Left ventricle myocardium inferior (tissue), 1 donor: ENCODE measurements at regions not wholly inside any gene's neighbourhood (a gene's known extent, or its start where the extent isn't known, plus 50 kb on each side); places are given as distances from the start of the nearest gene placed in this dataset.
"Not testable (repeated sequence)": the region's sequence is repeated elsewhere in the genome, so short reads cannot be mapped to it uniquely, and the experiment has no call there.

Source experiments
- DNase-seq: peaks from one replicate; pipeline ENCODE4 v3.0.0-alpha.2; 2020
- H3K27ac ChIP-seq: fragments of 200-600 bp; replicated peaks from 2 replicates; pipeline ENCODE4 v1.8.0; 2021
- H3K27me3 ChIP-seq: fragments of 200-600 bp; 2 replicates; pipeline ENCODE4 v1.8.0; 2021; ENCODE audit warnings: low read depth
- H3K36me3 ChIP-seq: fragments of 200-600 bp; 2 replicates; pipeline ENCODE4 v1.8.0; 2021
- H3K4me1 ChIP-seq: fragments of 200-600 bp; 2 replicates; pipeline ENCODE4 v1.8.0; 2021
- H3K4me3 ChIP-seq: fragments of 200-600 bp; 2 replicates; pipeline ENCODE4 v1.8.0; 2021; ENCODE audit warnings: mild to moderate bottlenecking, moderate library complexity
- H3K9me3 ChIP-seq: fragments of 200-600 bp; replicated peaks from 2 replicates; pipeline ENCODE4 v1.8.0; 2021
- intact Hi-C: fragments of 100-400 bp; cut with micrococcal nuclease; formaldehyde crosslinking; loops from one replicate; pipeline ENCODE4 v1.11.0; 2022
- TF ChIP-seq, protein P1 (sequence below): fragments of 200-600 bp; IDR thresholded peaks from 2 replicates; pipeline ENCODE4 v1.8.0; 2021; ENCODE audit warnings: antibody characterized with exemption, mild to moderate bottlenecking, borderline replicate concordance
- donor health status: DM: no; HTN: yes; CAD: no; lungs with severe emphysema.

DNA sequence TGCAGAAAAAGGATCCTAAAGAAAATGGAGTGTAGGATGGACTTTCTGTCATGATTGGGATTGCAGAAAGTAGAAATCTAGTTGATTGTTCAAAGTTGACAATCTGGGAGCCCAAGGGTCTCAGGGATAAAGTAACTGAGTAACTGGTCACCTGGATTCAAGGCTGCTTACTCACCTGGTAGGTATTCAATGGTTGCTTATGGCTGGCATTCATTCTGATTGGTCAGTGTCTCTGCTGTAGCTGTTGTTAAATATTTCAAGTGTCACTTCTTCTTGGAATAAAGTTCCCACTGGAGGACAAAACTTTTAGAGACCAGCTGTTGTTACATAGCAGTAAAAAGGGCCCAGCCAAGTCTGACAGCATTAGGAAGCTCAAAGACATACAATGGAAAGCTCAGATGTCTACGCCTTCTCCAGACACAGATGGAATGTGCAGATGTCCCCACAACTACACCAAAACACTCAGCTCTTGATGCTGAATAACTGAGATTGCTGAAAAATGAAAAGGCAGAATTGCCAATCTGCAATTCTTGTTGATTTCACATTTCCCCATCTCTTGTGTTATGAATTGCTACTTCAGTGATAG lies 106.9 kb downstream of the ZNF467 start:
- H3K4me3 ChIP-seq = no peak overlapping the region
- peaks cover 7% of the 10 kb centered on the region for H3K9me3 ChIP-seq
- TF ChIP-seq, protein P1, sequence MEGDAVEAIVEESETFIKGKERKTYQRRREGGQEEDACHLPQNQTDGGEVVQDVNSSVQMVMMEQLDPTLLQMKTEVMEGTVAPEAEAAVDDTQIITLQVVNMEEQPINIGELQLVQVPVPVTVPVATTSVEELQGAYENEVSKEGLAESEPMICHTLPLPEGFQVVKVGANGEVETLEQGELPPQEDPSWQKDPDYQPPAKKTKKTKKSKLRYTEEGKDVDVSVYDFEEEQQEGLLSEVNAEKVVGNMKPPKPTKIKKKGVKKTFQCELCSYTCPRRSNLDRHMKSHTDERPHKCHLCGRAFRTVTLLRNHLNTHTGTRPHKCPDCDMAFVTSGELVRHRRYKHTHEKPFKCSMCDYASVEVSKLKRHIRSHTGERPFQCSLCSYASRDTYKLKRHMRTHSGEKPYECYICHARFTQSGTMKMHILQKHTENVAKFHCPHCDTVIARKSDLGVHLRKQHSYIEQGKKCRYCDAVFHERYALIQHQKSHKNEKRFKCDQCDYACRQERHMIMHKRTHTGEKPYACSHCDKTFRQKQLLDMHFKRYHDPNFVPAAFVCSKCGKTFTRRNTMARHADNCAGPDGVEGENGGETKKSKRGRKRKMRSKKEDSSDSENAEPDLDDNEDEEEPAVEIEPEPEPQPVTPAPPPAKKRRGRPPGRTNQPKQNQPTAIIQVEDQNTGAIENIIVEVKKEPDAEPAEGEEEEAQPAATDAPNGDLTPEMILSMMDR = no peak
- no peak overlapping the region for H3K27ac ChIP-seq
- no peaks in the 10 kb centered on the region for H3K36me3 ChIP-seq
- peaks cover 15% of the 10 kb centered on the region for H3K4me1 ChIP-seq
- no peaks in the 10 kb centered on the region for H3K27me3 ChIP-seq
- intact Hi-C loops = loop anchor here (10.0 kb wide), 1 partner anchor 78 kb away; no protein-coding TSS in a partner anchor
- no peak for DNase-seq

DNA sequence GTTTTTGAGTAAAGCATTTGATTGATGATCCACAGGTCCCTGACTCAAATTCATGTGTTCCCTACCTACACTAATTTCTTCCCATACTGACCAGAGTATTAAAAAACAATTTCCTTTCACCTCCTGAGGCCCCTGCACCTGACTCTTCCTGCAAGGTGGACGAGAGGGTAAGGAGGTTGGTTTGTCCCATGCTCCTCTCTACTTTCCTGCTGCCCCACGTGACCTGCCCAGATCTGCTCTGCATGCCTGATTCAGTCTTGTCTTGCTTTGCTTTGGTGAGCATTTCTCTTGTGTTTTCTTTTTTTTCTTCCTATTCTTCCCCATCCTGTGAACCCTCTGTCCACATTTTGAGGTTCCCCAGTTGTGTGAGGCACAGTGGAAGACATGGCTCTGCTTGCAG lies 107.8 kb downstream of the ZNF467 start:
- peaks cover 12% of the 10 kb centered on the region for H3K4me1 ChIP-seq
- not testable (repeated sequence) for H3K9me3 ChIP-seq, H3K27me3 ChIP-seq, DNase-seq, H3K27ac ChIP-seq, H3K4me3 ChIP-seq, H3K36me3 ChIP-seq
- intact Hi-C loops = loop anchor here (10.0 kb wide), 1 partner anchor 79 kb away; no protein-coding TSS in a partner anchor

DNA sequence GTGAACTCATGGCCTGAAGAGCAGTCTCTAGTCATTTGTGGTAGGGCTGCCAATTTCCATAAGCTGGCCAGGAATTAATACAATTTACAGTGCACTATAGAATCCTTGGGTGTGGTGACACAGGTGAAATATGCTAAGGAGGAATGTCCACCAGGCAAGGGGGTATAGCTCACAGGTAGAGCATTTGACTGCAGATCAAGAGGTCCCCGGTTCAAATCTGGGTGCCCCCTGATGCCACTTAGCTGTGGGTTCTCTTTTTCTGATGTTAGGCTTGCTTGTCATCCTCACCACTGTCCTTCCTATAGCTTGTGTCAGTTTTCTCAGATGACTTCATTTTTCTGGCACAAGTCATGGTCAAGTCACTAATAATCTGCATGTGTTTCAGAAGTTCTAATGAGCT lies 108.7 kb downstream of the ZNF467 start:
- Histone ChIP-seq H3K4me1 (peaks cover 3% of the 10 kb centered on the region), H3K9me3 (peaks cover 7% of the 10 kb centered on the region), H3K27ac (no peak overlapping the region), H3K36me3 (no peaks in the 10 kb centered on the region), H3K4me3 (no peak overlapping the region), H3K27me3 (no peaks in the 10 kb centered on the region)
- DNase-seq = no peak
- intact Hi-C loops = loop anchor here (10.0 kb wide), 1 partner anchor 80 kb away; no protein-coding TSS in a partner anchor
- TF ChIP-seq, protein P1 = no peak

DNA sequence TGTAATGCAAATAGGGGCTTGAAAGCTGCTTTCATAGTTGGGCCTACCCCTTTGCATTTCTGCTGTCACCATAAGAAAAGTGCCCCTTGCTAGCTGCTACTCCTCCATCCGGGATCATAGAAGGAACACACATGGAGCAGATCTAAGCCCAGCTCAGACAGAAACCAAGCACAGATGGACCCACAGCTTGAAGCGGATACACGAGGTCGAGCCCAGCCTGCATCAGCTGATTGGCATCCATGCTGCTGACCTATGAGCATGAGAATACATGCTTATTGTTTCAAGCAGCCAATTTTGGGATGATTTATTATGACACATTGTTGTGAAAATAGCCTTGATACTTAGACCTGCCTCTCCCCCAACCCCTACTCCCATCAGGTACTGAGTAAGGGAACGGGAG lies 109.2 kb downstream of the ZNF467 start:
- Histone ChIP-seq H3K4me1 (peaks cover 3% of the 10 kb centered on the region), H3K9me3 (peaks cover 7% of the 10 kb centered on the region), H3K27ac (no peak overlapping the region), H3K36me3 (no peaks in the 10 kb centered on the region), H3K27me3 (no peaks in the 10 kb centered on the region), H3K4me3 (no peak overlapping the region)
- TF ChIP-seq, protein P1 = no peak
- intact Hi-C loops = loop anchor here (10.0 kb wide), 1 partner anchor 81 kb away; no protein-coding TSS in a partner anchor
- no peak for DNase-seq

DNA sequence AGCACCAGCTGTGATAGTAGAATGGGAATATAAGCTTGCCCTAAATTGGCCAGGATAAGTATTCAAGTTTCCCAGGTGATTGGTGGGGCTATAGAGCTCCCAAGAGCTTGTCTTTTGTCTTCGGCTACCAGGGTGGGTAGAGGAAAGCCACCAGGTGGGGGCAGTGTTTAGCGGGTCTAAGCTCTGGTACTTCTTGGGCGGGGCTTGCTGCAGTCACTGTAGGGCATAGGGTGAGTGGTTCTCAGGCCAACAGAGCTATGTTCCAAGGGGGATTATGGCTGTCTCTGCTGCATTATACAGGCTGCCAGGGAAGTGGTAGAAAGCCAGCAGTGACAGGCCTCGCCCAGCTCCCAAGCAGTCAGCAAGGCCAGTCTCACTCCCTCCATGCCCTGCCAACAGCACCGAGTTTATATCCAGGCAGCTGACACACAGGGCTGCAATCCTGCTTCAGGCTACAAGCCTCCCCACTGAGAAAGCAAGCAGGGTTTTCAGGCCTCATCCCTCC lies 110.7 kb downstream of the ZNF467 start:
- Histone ChIP-seq H3K4me1 (peaks cover 3% of the 10 kb centered on the region), H3K9me3 (peaks cover 7% of the 10 kb centered on the region), H3K4me3 (no peak overlapping the region), H3K36me3 (no peaks in the 10 kb centered on the region), H3K27me3 (no peaks in the 10 kb centered on the region), H3K27ac (peak overlapping the region; percentile 63)
- TF ChIP-seq, protein P1 = peak; percentile 59
- DNase-seq = peak; percentile 61
- intact Hi-C loops = loop anchor here (10.0 kb wide), 1 partner anchor 82 kb away; no protein-coding TSS in a partner anchor

DNA sequence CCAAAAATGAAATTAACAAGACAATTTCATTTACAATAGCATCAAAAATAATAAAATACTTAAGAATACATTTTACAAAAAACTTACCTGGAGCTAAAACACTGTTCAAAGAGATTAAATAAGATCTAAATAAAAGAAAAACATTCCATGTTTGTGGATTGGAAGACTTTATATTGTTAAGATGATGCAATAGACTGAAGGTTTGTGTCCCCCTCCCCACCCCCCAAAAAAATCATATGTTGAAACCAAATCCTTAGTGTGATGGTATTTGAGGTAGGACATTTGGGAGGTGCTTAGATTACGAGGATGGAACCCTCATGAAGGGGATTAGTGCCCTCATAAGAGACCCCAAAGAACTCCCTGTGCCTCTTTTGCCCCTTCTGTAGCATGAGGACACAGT lies 117.6 kb downstream of the ZNF467 start:
- H3K4me1 ChIP-seq = no peaks in the 10 kb centered on the region
- DNase-seq = no peak
- no peak overlapping the region for H3K27ac ChIP-seq
- intact Hi-C loops = no loop called here
- H3K36me3 ChIP-seq = no peaks in the 10 kb centered on the region
- peaks cover 2% of the 10 kb centered on the region for H3K27me3 ChIP-seq
- TF ChIP-seq, protein P1 = no peak
- H3K4me3 ChIP-seq = no peak overlapping the region
- H3K9me3 ChIP-seq = peaks cover 20% of the 10 kb centered on the region
